ENCODE measurements at regions not wholly inside any gene's neighbourhood (a gene's known extent, or its start where the extent isn't known, plus 50 kb on each side); places are given as distances from the start of the nearest gene placed in this dataset.

DNA sequence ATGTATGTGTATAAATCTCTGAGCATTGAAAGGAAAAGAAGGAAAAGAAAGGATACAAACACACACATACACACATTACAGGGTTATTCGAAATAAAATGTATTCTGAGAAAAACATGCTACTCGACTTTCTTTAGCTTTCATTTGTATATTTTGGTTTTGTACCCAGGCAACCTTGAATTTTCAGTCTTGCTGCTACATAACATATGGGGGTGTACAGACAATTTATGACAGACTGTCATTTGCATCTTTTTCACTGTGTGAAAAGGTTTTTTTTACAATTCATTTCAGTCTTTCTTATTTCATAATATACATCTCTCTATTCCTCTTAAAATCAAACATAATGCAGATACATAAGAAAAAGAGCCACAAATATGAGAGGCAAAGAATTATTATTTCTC lies 1238.4 kb upstream of the NXPH2 start:
- TF ChIP-seq, protein P1, sequence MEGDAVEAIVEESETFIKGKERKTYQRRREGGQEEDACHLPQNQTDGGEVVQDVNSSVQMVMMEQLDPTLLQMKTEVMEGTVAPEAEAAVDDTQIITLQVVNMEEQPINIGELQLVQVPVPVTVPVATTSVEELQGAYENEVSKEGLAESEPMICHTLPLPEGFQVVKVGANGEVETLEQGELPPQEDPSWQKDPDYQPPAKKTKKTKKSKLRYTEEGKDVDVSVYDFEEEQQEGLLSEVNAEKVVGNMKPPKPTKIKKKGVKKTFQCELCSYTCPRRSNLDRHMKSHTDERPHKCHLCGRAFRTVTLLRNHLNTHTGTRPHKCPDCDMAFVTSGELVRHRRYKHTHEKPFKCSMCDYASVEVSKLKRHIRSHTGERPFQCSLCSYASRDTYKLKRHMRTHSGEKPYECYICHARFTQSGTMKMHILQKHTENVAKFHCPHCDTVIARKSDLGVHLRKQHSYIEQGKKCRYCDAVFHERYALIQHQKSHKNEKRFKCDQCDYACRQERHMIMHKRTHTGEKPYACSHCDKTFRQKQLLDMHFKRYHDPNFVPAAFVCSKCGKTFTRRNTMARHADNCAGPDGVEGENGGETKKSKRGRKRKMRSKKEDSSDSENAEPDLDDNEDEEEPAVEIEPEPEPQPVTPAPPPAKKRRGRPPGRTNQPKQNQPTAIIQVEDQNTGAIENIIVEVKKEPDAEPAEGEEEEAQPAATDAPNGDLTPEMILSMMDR (IDR thresholded peaks at IDR 0.05) = no peak
- no peak for TF ChIP-seq ZFX (IDR thresholded peaks at IDR 0.05; ENCODE audit: borderline replicate concordance)

All from 22Rv1 (cell line).